H1 (cell line): ENCODE measurements at regions not wholly inside any gene's neighbourhood (a gene's known extent, or its start where the extent isn't known, plus 50 kb on each side); places are given as distances from the start of the nearest gene placed in this dataset.

Source experiments
- BCL11A ChIP-seq, 2 experiments: IDR thresholded peaks; one replicate each; pipeline ENCODE4 v1.6.1; 2011; ENCODE audit warnings: low read depth in 2 of 2, low read length in 2 of 2, mild to moderate bottlenecking in 2 of 2
- CTBP2 ChIP-seq: IDR thresholded peaks from 2 replicates; pipeline ENCODE4 v1.7.0; 2011; ENCODE audit warnings: borderline replicate concordance, mild to moderate bottlenecking, moderate library complexity, mixed read lengths, low read length; ENCODE audit not compliant: insufficient read depth, insufficient read length
- TAF1 ChIP-seq: IDR thresholded peaks from 2 replicates; pipeline ENCODE4 v1.6.1; 2011; ENCODE audit warnings: mild to moderate bottlenecking, low read depth, low read length
- TF ChIP-seq, protein P1 (sequence below): fragments of 300-600 bp; sonication (generic); IDR thresholded peaks from 2 replicates; pipeline ENCODE4 v1.7.1; 2012; ENCODE audit warnings: low read length, moderate library complexity, mild to moderate bottlenecking, inconsistent platforms; ENCODE audit not compliant: insufficient replicate concordance

GRCh38 chr2:71277536-71278103 lies 50.7 kb upstream of the PAIP2B start (continued):
- TF ChIP-seq, protein P1, sequence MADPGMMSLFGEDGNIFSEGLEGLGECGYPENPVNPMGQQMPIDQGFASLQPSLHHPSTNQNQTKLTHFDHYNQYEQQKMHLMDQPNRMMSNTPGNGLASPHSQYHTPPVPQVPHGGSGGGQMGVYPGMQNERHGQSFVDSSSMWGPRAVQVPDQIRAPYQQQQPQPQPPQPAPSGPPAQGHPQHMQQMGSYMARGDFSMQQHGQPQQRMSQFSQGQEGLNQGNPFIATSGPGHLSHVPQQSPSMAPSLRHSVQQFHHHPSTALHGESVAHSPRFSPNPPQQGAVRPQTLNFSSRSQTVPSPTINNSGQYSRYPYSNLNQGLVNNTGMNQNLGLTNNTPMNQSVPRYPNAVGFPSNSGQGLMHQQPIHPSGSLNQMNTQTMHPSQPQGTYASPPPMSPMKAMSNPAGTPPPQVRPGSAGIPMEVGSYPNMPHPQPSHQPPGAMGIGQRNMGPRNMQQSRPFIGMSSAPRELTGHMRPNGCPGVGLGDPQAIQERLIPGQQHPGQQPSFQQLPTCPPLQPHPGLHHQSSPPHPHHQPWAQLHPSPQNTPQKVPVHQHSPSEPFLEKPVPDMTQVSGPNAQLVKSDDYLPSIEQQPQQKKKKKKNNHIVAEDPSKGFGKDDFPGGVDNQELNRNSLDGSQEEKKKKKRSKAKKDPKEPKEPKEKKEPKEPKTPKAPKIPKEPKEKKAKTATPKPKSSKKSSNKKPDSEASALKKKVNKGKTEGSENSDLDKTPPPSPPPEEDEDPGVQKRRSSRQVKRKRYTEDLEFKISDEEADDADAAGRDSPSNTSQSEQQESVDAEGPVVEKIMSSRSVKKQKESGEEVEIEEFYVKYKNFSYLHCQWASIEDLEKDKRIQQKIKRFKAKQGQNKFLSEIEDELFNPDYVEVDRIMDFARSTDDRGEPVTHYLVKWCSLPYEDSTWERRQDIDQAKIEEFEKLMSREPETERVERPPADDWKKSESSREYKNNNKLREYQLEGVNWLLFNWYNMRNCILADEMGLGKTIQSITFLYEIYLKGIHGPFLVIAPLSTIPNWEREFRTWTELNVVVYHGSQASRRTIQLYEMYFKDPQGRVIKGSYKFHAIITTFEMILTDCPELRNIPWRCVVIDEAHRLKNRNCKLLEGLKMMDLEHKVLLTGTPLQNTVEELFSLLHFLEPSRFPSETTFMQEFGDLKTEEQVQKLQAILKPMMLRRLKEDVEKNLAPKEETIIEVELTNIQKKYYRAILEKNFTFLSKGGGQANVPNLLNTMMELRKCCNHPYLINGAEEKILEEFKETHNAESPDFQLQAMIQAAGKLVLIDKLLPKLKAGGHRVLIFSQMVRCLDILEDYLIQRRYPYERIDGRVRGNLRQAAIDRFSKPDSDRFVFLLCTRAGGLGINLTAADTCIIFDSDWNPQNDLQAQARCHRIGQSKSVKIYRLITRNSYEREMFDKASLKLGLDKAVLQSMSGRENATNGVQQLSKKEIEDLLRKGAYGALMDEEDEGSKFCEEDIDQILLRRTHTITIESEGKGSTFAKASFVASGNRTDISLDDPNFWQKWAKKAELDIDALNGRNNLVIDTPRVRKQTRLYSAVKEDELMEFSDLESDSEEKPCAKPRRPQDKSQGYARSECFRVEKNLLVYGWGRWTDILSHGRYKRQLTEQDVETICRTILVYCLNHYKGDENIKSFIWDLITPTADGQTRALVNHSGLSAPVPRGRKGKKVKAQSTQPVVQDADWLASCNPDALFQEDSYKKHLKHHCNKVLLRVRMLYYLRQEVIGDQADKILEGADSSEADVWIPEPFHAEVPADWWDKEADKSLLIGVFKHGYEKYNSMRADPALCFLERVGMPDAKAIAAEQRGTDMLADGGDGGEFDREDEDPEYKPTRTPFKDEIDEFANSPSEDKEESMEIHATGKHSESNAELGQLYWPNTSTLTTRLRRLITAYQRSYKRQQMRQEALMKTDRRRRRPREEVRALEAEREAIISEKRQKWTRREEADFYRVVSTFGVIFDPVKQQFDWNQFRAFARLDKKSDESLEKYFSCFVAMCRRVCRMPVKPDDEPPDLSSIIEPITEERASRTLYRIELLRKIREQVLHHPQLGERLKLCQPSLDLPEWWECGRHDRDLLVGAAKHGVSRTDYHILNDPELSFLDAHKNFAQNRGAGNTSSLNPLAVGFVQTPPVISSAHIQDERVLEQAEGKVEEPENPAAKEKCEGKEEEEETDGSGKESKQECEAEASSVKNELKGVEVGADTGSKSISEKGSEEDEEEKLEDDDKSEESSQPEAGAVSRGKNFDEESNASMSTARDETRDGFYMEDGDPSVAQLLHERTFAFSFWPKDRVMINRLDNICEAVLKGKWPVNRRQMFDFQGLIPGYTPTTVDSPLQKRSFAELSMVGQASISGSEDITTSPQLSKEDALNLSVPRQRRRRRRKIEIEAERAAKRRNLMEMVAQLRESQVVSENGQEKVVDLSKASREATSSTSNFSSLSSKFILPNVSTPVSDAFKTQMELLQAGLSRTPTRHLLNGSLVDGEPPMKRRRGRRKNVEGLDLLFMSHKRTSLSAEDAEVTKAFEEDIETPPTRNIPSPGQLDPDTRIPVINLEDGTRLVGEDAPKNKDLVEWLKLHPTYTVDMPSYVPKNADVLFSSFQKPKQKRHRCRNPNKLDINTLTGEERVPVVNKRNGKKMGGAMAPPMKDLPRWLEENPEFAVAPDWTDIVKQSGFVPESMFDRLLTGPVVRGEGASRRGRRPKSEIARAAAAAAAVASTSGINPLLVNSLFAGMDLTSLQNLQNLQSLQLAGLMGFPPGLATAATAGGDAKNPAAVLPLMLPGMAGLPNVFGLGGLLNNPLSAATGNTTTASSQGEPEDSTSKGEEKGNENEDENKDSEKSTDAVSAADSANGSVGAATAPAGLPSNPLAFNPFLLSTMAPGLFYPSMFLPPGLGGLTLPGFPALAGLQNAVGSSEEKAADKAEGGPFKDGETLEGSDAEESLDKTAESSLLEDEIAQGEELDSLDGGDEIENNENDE = no peak
- TF ChIP-seq TAF1 (no peak), CTBP2 (no peak), BCL11A (IDR thresholded peaks at IDR 0.05; ENCODE audit: low read depth in 2 of 2, low read length in 2 of 2) (no peak)
